ENCODE measurements at regions not wholly inside any gene's neighbourhood (a gene's known extent, or its start where the extent isn't known, plus 50 kb on each side); places are given as distances from the start of the nearest gene placed in this dataset.

DNA sequence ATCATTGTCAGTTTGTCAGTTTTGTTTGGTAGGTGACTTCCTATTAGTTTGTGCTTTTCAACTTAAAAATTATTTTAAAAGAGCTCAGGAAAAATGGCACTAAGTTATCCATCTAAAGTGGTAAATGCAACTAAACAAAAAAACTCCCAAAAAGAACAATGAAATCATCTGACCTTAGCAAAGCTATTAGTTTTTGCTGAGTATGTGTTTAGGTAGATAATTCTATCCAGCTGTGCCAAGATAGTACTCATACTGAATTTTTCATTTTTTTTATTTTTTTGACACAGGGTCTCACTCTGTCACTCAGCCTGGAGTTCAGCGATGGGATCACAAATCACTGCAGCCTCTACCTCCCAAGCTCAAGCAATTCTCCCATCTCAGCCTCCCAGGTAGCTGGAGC is 645.3 kb downstream of the TBC1D4 start:
- no peak for TF ChIP-seq CREB1 (CRISPR knock-in tag; IDR thresholded peaks at IDR 0.05; ENCODE audit: low read depth)
- TF ChIP-seq, protein P1, sequence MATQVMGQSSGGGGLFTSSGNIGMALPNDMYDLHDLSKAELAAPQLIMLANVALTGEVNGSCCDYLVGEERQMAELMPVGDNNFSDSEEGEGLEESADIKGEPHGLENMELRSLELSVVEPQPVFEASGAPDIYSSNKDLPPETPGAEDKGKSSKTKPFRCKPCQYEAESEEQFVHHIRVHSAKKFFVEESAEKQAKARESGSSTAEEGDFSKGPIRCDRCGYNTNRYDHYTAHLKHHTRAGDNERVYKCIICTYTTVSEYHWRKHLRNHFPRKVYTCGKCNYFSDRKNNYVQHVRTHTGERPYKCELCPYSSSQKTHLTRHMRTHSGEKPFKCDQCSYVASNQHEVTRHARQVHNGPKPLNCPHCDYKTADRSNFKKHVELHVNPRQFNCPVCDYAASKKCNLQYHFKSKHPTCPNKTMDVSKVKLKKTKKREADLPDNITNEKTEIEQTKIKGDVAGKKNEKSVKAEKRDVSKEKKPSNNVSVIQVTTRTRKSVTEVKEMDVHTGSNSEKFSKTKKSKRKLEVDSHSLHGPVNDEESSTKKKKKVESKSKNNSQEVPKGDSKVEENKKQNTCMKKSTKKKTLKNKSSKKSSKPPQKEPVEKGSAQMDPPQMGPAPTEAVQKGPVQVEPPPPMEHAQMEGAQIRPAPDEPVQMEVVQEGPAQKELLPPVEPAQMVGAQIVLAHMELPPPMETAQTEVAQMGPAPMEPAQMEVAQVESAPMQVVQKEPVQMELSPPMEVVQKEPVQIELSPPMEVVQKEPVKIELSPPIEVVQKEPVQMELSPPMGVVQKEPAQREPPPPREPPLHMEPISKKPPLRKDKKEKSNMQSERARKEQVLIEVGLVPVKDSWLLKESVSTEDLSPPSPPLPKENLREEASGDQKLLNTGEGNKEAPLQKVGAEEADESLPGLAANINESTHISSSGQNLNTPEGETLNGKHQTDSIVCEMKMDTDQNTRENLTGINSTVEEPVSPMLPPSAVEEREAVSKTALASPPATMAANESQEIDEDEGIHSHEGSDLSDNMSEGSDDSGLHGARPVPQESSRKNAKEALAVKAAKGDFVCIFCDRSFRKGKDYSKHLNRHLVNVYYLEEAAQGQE (IDR thresholded peaks at IDR 0.05; ENCODE audit: unreplicated experiment): no peak
- TF ChIP-seq, protein P2, sequence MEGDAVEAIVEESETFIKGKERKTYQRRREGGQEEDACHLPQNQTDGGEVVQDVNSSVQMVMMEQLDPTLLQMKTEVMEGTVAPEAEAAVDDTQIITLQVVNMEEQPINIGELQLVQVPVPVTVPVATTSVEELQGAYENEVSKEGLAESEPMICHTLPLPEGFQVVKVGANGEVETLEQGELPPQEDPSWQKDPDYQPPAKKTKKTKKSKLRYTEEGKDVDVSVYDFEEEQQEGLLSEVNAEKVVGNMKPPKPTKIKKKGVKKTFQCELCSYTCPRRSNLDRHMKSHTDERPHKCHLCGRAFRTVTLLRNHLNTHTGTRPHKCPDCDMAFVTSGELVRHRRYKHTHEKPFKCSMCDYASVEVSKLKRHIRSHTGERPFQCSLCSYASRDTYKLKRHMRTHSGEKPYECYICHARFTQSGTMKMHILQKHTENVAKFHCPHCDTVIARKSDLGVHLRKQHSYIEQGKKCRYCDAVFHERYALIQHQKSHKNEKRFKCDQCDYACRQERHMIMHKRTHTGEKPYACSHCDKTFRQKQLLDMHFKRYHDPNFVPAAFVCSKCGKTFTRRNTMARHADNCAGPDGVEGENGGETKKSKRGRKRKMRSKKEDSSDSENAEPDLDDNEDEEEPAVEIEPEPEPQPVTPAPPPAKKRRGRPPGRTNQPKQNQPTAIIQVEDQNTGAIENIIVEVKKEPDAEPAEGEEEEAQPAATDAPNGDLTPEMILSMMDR (conservative IDR thresholded peaks at IDR 0.05; ENCODE audit: low read depth in 2 of 2): no peak
- TF ChIP-seq POLR2AphosphoS5 (IDR thresholded peaks at IDR 0.05; ENCODE audit: low read depth): no peak
- TF ChIP-seq, protein P3, sequence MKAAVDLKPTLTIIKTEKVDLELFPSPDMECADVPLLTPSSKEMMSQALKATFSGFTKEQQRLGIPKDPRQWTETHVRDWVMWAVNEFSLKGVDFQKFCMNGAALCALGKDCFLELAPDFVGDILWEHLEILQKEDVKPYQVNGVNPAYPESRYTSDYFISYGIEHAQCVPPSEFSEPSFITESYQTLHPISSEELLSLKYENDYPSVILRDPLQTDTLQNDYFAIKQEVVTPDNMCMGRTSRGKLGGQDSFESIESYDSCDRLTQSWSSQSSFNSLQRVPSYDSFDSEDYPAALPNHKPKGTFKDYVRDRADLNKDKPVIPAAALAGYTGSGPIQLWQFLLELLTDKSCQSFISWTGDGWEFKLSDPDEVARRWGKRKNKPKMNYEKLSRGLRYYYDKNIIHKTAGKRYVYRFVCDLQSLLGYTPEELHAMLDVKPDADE (IDR thresholded peaks at IDR 0.05): no peak
- TF ChIP-seq EZH2 (IDR thresholded peaks at IDR 0.05; ENCODE audit: low read depth, unreplicated experiment): no peak
- no peak for TF ChIP-seq EZH2phosphoT487 (IDR thresholded peaks at IDR 0.05; ENCODE audit: unreplicated experiment)
- TF ChIP-seq JUNB (IDR thresholded peaks at IDR 0.05; ENCODE audit: unreplicated experiment): no peak
- TF ChIP-seq NANOG (IDR thresholded peaks at IDR 0.05; ENCODE audit: borderline replicate concordance): no peak
- TF ChIP-seq ZNF114 (CRISPR knock-in tag; IDR thresholded peaks at IDR 0.05): no peak
- no peak for TF ChIP-seq STAT1 (IDR thresholded peaks at IDR 0.05; ENCODE audit: unreplicated experiment)
- TF ChIP-seq, protein P4, sequence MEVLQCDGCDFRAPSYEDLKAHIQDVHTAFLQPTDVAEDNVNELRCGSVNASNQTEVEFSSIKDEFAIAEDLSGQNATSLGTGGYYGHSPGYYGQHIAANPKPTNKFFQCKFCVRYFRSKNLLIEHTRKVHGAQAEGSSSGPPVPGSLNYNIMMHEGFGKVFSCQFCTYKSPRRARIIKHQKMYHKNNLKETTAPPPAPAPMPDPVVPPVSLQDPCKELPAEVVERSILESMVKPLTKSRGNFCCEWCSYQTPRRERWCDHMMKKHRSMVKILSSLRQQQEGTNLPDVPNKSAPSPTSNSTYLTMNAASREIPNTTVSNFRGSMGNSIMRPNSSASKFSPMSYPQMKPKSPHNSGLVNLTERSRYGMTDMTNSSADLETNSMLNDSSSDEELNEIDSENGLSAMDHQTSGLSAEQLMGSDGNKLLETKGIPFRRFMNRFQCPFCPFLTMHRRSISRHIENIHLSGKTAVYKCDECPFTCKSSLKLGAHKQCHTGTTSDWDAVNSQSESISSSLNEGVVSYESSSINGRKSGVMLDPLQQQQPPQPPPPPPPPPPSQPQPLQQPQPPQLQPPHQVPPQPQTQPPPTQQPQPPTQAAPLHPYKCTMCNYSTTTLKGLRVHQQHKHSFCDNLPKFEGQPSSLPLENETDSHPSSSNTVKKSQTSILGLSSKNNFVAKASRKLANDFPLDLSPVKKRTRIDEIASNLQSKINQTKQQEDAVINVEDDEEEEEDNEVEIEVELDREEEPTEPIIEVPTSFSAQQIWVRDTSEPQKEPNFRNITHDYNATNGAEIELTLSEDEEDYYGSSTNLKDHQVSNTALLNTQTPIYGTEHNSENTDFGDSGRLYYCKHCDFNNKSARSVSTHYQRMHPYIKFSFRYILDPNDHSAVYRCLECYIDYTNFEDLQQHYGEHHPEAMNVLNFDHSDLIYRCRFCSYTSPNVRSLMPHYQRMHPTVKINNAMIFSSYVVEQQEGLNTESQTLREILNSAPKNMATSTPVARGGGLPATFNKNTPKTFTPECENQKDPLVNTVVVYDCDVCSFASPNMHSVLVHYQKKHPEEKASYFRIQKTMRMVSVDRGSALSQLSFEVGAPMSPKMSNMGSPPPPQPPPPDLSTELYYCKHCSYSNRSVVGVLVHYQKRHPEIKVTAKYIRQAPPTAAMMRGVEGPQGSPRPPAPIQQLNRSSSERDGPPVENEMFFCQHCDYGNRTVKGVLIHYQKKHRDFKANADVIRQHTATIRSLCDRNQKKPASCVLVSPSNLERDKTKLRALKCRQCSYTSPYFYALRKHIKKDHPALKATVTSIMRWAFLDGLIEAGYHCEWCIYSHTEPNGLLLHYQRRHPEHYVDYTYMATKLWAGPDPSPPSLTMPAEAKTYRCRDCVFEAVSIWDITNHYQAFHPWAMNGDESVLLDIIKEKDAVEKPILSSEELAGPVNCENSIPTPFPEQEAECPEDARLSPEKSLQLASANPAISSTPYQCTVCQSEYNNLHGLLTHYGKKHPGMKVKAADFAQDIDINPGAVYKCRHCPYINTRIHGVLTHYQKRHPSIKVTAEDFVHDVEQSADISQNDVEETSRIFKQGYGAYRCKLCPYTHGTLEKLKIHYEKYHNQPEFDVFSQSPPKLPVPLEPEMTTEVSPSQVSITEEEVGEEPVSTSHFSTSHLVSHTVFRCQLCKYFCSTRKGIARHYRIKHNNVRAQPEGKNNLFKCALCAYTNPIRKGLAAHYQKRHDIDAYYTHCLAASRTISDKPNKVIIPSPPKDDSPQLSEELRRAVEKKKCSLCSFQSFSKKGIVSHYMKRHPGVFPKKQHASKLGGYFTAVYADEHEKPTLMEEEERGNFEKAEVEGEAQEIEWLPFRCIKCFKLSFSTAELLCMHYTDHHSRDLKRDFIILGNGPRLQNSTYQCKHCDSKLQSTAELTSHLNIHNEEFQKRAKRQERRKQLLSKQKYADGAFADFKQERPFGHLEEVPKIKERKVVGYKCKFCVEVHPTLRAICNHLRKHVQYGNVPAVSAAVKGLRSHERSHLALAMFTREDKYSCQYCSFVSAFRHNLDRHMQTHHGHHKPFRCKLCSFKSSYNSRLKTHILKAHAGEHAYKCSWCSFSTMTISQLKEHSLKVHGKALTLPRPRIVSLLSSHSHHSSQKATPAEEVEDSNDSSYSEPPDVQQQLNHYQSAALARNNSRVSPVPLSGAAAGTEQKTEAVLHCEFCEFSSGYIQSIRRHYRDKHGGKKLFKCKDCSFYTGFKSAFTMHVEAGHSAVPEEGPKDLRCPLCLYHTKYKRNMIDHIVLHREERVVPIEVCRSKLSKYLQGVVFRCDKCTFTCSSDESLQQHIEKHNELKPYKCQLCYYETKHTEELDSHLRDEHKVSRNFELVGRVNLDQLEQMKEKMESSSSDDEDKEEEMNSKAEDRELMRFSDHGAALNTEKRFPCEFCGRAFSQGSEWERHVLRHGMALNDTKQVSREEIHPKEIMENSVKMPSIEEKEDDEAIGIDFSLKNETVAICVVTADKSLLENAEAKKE (CRISPR knock-in tag; IDR thresholded peaks at IDR 0.05): no peak
- TF ChIP-seq ZNF331 (CRISPR knock-in tag; IDR thresholded peaks at IDR 0.05; ENCODE audit: low read depth): no peak
